MG63 (cell line): ENCODE measurements at regions not wholly inside any gene's neighbourhood (a gene's known extent, or its start where the extent isn't known, plus 50 kb on each side); places are given as distances from the start of the nearest gene placed in this dataset.

ENCODE experiments used
- DNase-seq: peaks from one replicate; pipeline ENCODE4 v3.0.0-alpha.2; 2020
- H3K27me3 ChIP-seq: fragments of 250-450 bp; sonication (Bioruptor Pico); 2 replicates; pipeline ENCODE4 v1.5.1; 2020; ENCODE audit warnings: mild to moderate bottlenecking, moderate library complexity
- H3K36me3 ChIP-seq: fragments of 250-450 bp; sonication (Bioruptor Pico); 2 replicates; pipeline ENCODE4 v1.5.1; 2020; ENCODE audit warnings: mild to moderate bottlenecking, moderate library complexity
- H3K4me3 ChIP-seq: fragments of 250-450 bp; sonication (Bioruptor Pico); 2 replicates; pipeline ENCODE4 v1.5.1; 2020; ENCODE audit warnings: mild to moderate bottlenecking, moderate library complexity
- H3K9me3 ChIP-seq: fragments of 250-450 bp; sonication (Bioruptor Pico); 2 replicates; pipeline ENCODE4 v1.5.1; 2020; ENCODE audit warnings: mild to moderate bottlenecking, moderate library complexity

- no peak overlapping the region for H3K4me3 ChIP-seq
- no peaks in the 10 kb centered on the region for H3K27me3 ChIP-seq
- no peak for DNase-seq
- H3K36me3 ChIP-seq: no peaks in the 10 kb centered on the region
- H3K9me3 ChIP-seq: no peaks in the 10 kb centered on the region
Measured at GRCh38 chr7:95675632-95676031, 79.3 kb upstream of the PDK4 start.

GRCh38 chr7:95675016-95675415 lies 78.7 kb upstream of the PDK4 start:
- Histone ChIP-seq H3K9me3 (no peaks in the 10 kb centered on the region), H3K36me3 (no peaks in the 10 kb centered on the region), H3K27me3 (no peaks in the 10 kb centered on the region), H3K4me3 (no peak overlapping the region)
- DNase-seq: no peak

- H3K9me3 ChIP-seq: no peaks in the 10 kb centered on the region
- DNase-seq: no peak
- no peaks in the 10 kb centered on the region for H3K27me3 ChIP-seq
- no peak overlapping the region for H3K4me3 ChIP-seq
- H3K36me3 ChIP-seq: no peaks in the 10 kb centered on the region
Measured at GRCh38 chr7:95674101-95674500, 77.8 kb upstream of the PDK4 start.

GRCh38 chr7:95672434-95672833 lies 76.1 kb upstream of the PDK4 start:
- Histone ChIP-seq H3K9me3 (no peaks in the 10 kb centered on the region), H3K27me3 (no peaks in the 10 kb centered on the region), H3K36me3 (no peaks in the 10 kb centered on the region), H3K4me3 (no peak overlapping the region)
- DNase-seq: no peak

- no peak overlapping the region for H3K4me3 ChIP-seq
- no peaks in the 10 kb centered on the region for H3K27me3 ChIP-seq
- H3K9me3 ChIP-seq: no peaks in the 10 kb centered on the region
- no peaks in the 10 kb centered on the region for H3K36me3 ChIP-seq
- no peak for DNase-seq
Measured at GRCh38 chr7:95669513-95669912, 73.2 kb upstream of the PDK4 start.

GRCh38 chr7:95668504-95669018 lies 72.2 kb upstream of the PDK4 start:
- H3K36me3 ChIP-seq: no peaks in the 10 kb centered on the region
- H3K4me3 ChIP-seq: no peak overlapping the region
- H3K27me3 ChIP-seq: no peaks in the 10 kb centered on the region
- H3K9me3 ChIP-seq: no peaks in the 10 kb centered on the region
- no peak for DNase-seq

- DNase-seq: no peak
- no peaks in the 10 kb centered on the region for H3K27me3 ChIP-seq
- no peak overlapping the region for H3K4me3 ChIP-seq
- H3K36me3 ChIP-seq: no peaks in the 10 kb centered on the region
- no peaks in the 10 kb centered on the region for H3K9me3 ChIP-seq
Measured at GRCh38 chr7:95662987-95663386, 66.7 kb upstream of the PDK4 start.

- DNase-seq: no peak
- no peaks in the 10 kb centered on the region for H3K9me3 ChIP-seq
- H3K4me3 ChIP-seq: no peak overlapping the region
- H3K36me3 ChIP-seq: no peaks in the 10 kb centered on the region
- H3K27me3 ChIP-seq: no peaks in the 10 kb centered on the region
Measured at GRCh38 chr7:95660023-95660434, 63.7 kb upstream of the PDK4 start.

GRCh38 chr7:95658676-95659075 lies 62.4 kb upstream of the PDK4 start:
- DNase-seq: no peak
- Histone ChIP-seq H3K4me3 (no peak overlapping the region), H3K36me3 (no peaks in the 10 kb centered on the region), H3K9me3 (no peaks in the 10 kb centered on the region), H3K27me3 (no peaks in the 10 kb centered on the region)

GRCh38 chr7:95649546-95649945 lies 53.2 kb upstream of the PDK4 start:
- no peak for DNase-seq
- H3K9me3 ChIP-seq: no peaks in the 10 kb centered on the region
- H3K4me3 ChIP-seq: no peak overlapping the region
- no peaks in the 10 kb centered on the region for H3K36me3 ChIP-seq
- H3K27me3 ChIP-seq: no peaks in the 10 kb centered on the region

- DNase-seq: no peak
- H3K4me3 ChIP-seq: no peak overlapping the region
- no peaks in the 10 kb centered on the region for H3K9me3 ChIP-seq
- H3K36me3 ChIP-seq: no peaks in the 10 kb centered on the region
- no peaks in the 10 kb centered on the region for H3K27me3 ChIP-seq
Measured at GRCh38 chr7:95646350-95646749, 50.0 kb upstream of the PDK4 start.
